Neural progenitor cell (in vitro differentiated cells): ENCODE measurements at regions not wholly inside any gene's neighbourhood (a gene's known extent, or its start where the extent isn't known, plus 50 kb on each side); places are given as distances from the start of the nearest gene placed in this dataset.

Experiments
- DNase-seq: peaks from one replicate; pipeline ENCODE4 v3.0.0-alpha.2; 2016; ENCODE audit warnings: low spot score
- H2AFZ ChIP-seq: fragments of 200-600 bp; sonication (generic); replicated peaks from 2 replicates; pipeline ENCODE4 v1.6.1; 2016; ENCODE audit warnings: antibody characterized with exemption
- H3F3A ChIP-seq: fragments of 200-600 bp; sonication (generic); 2 replicates; pipeline ENCODE4 v1.6.1; 2016; ENCODE audit warnings: antibody characterized with exemption, low read depth
- H3K27ac ChIP-seq: fragments of 200-600 bp; sonication (generic); 2 replicates; pipeline ENCODE4 v1.5.1; 2016; ENCODE audit warnings: mild to moderate bottlenecking
- H3K27me3 ChIP-seq: fragments of 200-600 bp; sonication (generic); 2 replicates; pipeline ENCODE4 v1.6.1; 2016; ENCODE audit warnings: mild to moderate bottlenecking, moderate library complexity
- H3K36me3 ChIP-seq: fragments of 200-600 bp; sonication (generic); 2 replicates; pipeline ENCODE4 v1.5.1; 2016
- H3K4me1 ChIP-seq: fragments of 200-600 bp; sonication (generic); 2 replicates; pipeline ENCODE4 v1.6.1; 2016; ENCODE audit warnings: mixed run types
- H3K4me2 ChIP-seq: fragments of 200-600 bp; sonication (generic); 2 replicates; pipeline ENCODE4 v1.6.1; 2016
- H3K4me3 ChIP-seq: fragments of 200-600 bp; sonication (generic); 2 replicates; pipeline ENCODE4 v1.5.1; 2016
- H3K79me2 ChIP-seq: fragments of 200-600 bp; sonication (generic); 2 replicates; pipeline ENCODE4 v1.6.1; 2016; ENCODE audit warnings: low read depth
- H3K9ac ChIP-seq: fragments of 200-600 bp; sonication (generic); 2 replicates; pipeline ENCODE4 v1.6.1; 2016
- H3K9me3 ChIP-seq: fragments of 200-600 bp; sonication (generic); 2 replicates; pipeline ENCODE4 v1.5.1; 2016; ENCODE audit warnings: low read depth
- H4K20me1 ChIP-seq: fragments of 200-600 bp; sonication (generic); 2 replicates; pipeline ENCODE4 v1.6.1; 2016; ENCODE audit warnings: low read depth
- H3K27ac Mint-ChIP-seq: 3 replicates; pipeline ENCODE4 v1.8.0; 2021; ENCODE audit warnings: mixed read lengths
- H3K27me3 Mint-ChIP-seq: 2 replicates; pipeline ENCODE4 v1.8.0; 2022; ENCODE audit warnings: low read depth, mild to moderate bottlenecking, inconsistent platforms, moderate library complexity, mixed read lengths; ENCODE audit not compliant: insufficient read depth
- H3K36me3 Mint-ChIP-seq: 3 replicates; pipeline ENCODE4 v1.8.0; 2021; ENCODE audit warnings: mixed read lengths
- H3K4me1 Mint-ChIP-seq: 3 replicates; pipeline ENCODE4 v1.8.0; 2021; ENCODE audit warnings: mixed read lengths
- H3K4me3 Mint-ChIP-seq: 3 replicates; pipeline ENCODE4 v1.8.0; 2021; ENCODE audit warnings: mild to moderate bottlenecking, moderate library complexity, mixed read lengths
- H3K9me3 Mint-ChIP-seq: 3 replicates; pipeline ENCODE4 v1.8.0; 2020; ENCODE audit warnings: mixed read lengths
- EZH2 ChIP-seq: fragments of 200-600 bp; sonication (generic); IDR thresholded peaks from 2 replicates; pipeline ENCODE4 v1.6.1; 2017; ENCODE audit warnings: antibody characterized with exemption, mild to moderate bottlenecking, moderate library complexity
- EZH2phosphoT487 ChIP-seq: fragments of 200-600 bp; sonication (generic); IDR thresholded peaks from 2 replicates; pipeline ENCODE4 v1.6.1; 2017; ENCODE audit warnings: antibody characterized with exemption
- TF ChIP-seq, protein P1 (sequence below): fragments of 200-600 bp; sonication (generic); IDR thresholded peaks from 2 replicates; pipeline ENCODE4 v1.5.1; 2017; ENCODE audit warnings: antibody characterized with exemption, mild to moderate bottlenecking

GRCh38 chr5:149433524-149434131 is 54.5 kb upstream of the IL17B start:
- no peaks in the 10 kb centered on the region for H3K27me3 ChIP-seq
- Mint-ChIP-seq H3K9me3 (no peaks in the 10 kb centered on the region), H3K27ac (no peak overlapping the region), H3K4me3 (no peak overlapping the region), H3K36me3 (no peaks in the 10 kb centered on the region), H3K27me3 (peaks cover 10% of the 10 kb centered on the region), H3K4me1 (peaks cover 9% of the 10 kb centered on the region)
- H3K4me3 ChIP-seq: no peak overlapping the region
- H3K9me3 ChIP-seq: no peaks in the 10 kb centered on the region
- H2AFZ ChIP-seq: no peak overlapping the region
- no peak overlapping the region for H3K9ac ChIP-seq
- TF ChIP-seq EZH2 (no peak), EZH2phosphoT487 (no peak)
- TF ChIP-seq, protein P1, sequence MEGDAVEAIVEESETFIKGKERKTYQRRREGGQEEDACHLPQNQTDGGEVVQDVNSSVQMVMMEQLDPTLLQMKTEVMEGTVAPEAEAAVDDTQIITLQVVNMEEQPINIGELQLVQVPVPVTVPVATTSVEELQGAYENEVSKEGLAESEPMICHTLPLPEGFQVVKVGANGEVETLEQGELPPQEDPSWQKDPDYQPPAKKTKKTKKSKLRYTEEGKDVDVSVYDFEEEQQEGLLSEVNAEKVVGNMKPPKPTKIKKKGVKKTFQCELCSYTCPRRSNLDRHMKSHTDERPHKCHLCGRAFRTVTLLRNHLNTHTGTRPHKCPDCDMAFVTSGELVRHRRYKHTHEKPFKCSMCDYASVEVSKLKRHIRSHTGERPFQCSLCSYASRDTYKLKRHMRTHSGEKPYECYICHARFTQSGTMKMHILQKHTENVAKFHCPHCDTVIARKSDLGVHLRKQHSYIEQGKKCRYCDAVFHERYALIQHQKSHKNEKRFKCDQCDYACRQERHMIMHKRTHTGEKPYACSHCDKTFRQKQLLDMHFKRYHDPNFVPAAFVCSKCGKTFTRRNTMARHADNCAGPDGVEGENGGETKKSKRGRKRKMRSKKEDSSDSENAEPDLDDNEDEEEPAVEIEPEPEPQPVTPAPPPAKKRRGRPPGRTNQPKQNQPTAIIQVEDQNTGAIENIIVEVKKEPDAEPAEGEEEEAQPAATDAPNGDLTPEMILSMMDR: no peak
- peaks cover 3% of the 10 kb centered on the region for H3K4me1 ChIP-seq
- H3K4me2 ChIP-seq: no peak overlapping the region
- peaks cover 3% of the 10 kb centered on the region for H3F3A ChIP-seq
- no peaks in the 10 kb centered on the region for H3K36me3 ChIP-seq
- no peaks in the 10 kb centered on the region for H4K20me1 ChIP-seq
- no peaks in the 10 kb centered on the region for H3K79me2 ChIP-seq
- no peak overlapping the region for H3K27ac ChIP-seq
- no peak for DNase-seq

DNA sequence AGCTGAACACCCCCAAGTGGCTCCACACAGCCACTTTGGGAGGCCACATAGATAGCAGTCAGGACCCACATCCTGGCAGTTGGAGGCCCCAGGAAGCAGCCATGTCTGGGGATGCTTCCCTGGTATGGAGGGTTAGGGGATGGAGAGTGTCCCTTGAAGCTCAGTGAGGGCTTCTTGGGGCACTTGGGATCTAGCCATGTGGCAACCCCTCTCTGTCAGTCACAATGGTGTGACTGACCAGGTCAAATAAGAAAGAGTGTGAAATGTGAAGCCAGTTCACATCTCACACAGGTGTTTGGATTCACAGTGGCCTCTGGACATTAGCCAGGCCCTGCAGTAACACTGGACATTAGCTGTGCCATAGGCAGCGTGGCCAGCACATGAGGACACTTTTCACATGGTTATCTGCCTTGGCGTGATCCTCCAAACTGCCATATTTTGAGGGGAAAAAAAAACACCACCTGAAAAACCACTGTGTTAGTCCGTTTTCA is 53.9 kb upstream of the IL17B start:
- TF ChIP-seq EZH2: no peak
- no peak for TF ChIP-seq EZH2phosphoT487
- TF ChIP-seq, protein P1: no peak
- Mint-ChIP-seq H3K27me3 (peaks cover 12% of the 10 kb centered on the region), H3K4me1 (peaks cover 3% of the 10 kb centered on the region), H3K4me3 (no peak overlapping the region), H3K27ac (no peak overlapping the region), H3K9me3 (no peaks in the 10 kb centered on the region), H3K36me3 (no peaks in the 10 kb centered on the region)
- Histone ChIP-seq H3K36me3 (no peaks in the 10 kb centered on the region), H3K4me3 (no peak overlapping the region), H3F3A (no peaks in the 10 kb centered on the region), H4K20me1 (no peaks in the 10 kb centered on the region), H2AFZ (no peak overlapping the region), H3K9ac (no peak overlapping the region), H3K79me2 (no peaks in the 10 kb centered on the region), H3K27me3 (no peaks in the 10 kb centered on the region), H3K4me1 (no peaks in the 10 kb centered on the region), H3K27ac (no peak overlapping the region), H3K9me3 (no peaks in the 10 kb centered on the region), H3K4me2 (no peak overlapping the region)
- no peak for DNase-seq

DNA sequence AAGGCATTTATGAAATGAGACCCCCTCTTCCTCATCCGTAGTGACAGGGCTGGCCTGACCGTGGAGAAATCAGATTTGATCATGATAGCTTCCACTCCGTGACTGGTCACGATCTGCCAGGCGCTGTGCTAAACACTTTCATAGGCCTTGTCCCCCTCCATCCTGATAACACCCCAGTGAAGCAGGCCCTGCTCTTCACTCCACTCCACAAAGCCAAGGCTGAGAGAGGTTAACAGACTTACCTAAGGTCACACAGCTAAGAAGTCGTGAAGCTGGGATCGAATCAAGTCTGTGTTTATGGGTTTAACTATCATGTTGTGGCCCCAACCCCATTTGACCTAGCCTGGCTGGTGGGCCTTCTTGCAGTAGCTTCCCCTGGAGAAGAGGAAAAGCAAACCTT is 53.3 kb upstream of the IL17B start:
- TF ChIP-seq EZH2: no peak
- TF ChIP-seq EZH2phosphoT487: no peak
- H3K27ac Mint-ChIP-seq: peak overlapping the region; percentile 60

More for the DNA sequence above, 53.3 kb upstream of the IL17B start:
- no peak for DNase-seq
- Histone ChIP-seq H4K20me1 (no peaks in the 10 kb centered on the region), H3K27ac (no peak overlapping the region), H3K4me1 (no peaks in the 10 kb centered on the region), H3K36me3 (no peaks in the 10 kb centered on the region), H3K9ac (no peak overlapping the region), H3K4me3 (no peak overlapping the region), H3K4me2 (no peak overlapping the region), H2AFZ (no peak overlapping the region), H3K79me2 (no peaks in the 10 kb centered on the region), H3F3A (no peaks in the 10 kb centered on the region), H3K9me3 (no peaks in the 10 kb centered on the region), H3K27me3 (no peaks in the 10 kb centered on the region)
- Mint-ChIP-seq H3K9me3 (no peaks in the 10 kb centered on the region), H3K27me3 (peaks cover 14% of the 10 kb centered on the region), H3K4me1 (peaks cover 3% of the 10 kb centered on the region), H3K36me3 (no peaks in the 10 kb centered on the region), H3K4me3 (no peak overlapping the region)
